Tibial artery (tissue), 4 donors: ENCODE measurements at regions not wholly inside any gene's neighbourhood (a gene's known extent, or its start where the extent isn't known, plus 50 kb on each side); places are given as distances from the start of the nearest gene placed in this dataset.
"Not testable (repeated sequence)": the region's sequence is repeated elsewhere in the genome, so short reads cannot be mapped to it uniquely, and the experiment has no call there.

ENCODE experiments used
- DNase-seq, 2 donors: peaks; one replicate each; pipeline ENCODE4 v3.0.0-alpha.2; 2019
- H3K27ac ChIP-seq, 2 donors: fragments of 200-600 bp; sonication (generic) in 1 of 2; 1 replicate in 1 of 2; 2 replicates in 1 of 2; pipeline ENCODE4 v1.5.1; 2018 to 2019; ENCODE audit warnings: mild to moderate bottlenecking in 1 of 2
- H3K27me3 ChIP-seq, 2 donors: fragments of 200-600 bp; sonication (generic) in 1 of 2; one replicate each; pipeline versions ENCODE4 v1.5.1 to v1.6.0; 2016 to 2019
- H3K36me3 ChIP-seq, 3 donors: fragments of 200-600 bp; sonication (generic) in 2 of 3; one replicate each; pipeline ENCODE4 v1.5.1; 2016 to 2019; ENCODE audit warnings: mild to moderate bottlenecking in 2 of 3
- H3K4me1 ChIP-seq, 4 donors: fragments of 200-600 bp; sonication (generic) in 2 of 4; 1 replicate in 3 of 4; 2 replicates in 1 of 4; pipeline ENCODE4 v1.5.1; 2016 to 2019
- H3K4me3 ChIP-seq, 2 donors: fragments of 200-600 bp; sonication (generic) in 1 of 2; 1 replicate in 1 of 2; 2 replicates in 1 of 2; pipeline ENCODE4 v1.5.1; 2018 to 2019; ENCODE audit warnings: mild to moderate bottlenecking in 2 of 2
- H3K9me3 ChIP-seq, 3 donors: fragments of 200-600 bp; sonication (generic) in 1 of 3; one replicate each; pipeline ENCODE4 v1.5.1; 2016 to 2019
- CTCF ChIP-seq, 2 experiments: fragments of 200-600 bp in 1 of 2; fragments of 450-650 bp in 1 of 2; IDR thresholded peaks; one replicate each; pipeline ENCODE4 v1.5.1; 2017 to 2019; ENCODE audit warnings: antibody characterized with exemption in 2 of 2, mild to moderate bottlenecking in 1 of 2, moderate library complexity in 1 of 2
- intact Hi-C: fragments of 100-400 bp; cut with DNase I; formaldehyde crosslinking; loops from one replicate; pipeline ENCODE4 v1.15.0; 2023; ENCODE audit warnings: low total_unique reads

DNA sequence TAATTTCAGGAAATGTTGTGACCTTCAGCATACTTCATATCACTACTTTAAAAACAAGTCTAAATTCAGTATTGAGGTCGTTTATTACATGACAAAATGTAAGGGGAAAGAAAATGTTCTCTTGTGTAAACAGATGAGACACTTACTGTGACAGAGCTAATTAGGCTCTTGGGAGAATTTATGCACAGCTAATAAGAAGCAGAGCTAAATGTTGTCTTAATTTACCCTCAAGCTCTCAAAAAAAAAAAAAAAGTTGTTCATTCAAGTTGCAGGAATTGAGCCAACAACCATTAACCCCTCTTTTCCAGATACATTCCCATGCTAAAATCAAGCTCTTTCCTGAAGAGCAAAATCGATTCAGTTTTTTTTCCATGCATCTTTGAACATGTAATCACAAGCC, 1419.4 kb downstream of the FSCB start:
- no peak for TF ChIP-seq CTCF (IDR thresholded peaks at IDR 0.05)
- H3K27ac ChIP-seq = no peak overlapping the region
- no peak overlapping the region for H3K4me3 ChIP-seq
- no peaks in the 10 kb centered on the region for H3K36me3 ChIP-seq
- intact Hi-C loops = no loop called here
- peaks cover 0 to 9% (median 0%) of the 10 kb centered on the region in 3 donors for H3K9me3 ChIP-seq
- no peaks in the 10 kb centered on the region for H3K27me3 ChIP-seq
- no peaks in the 10 kb centered on the region for H3K4me1 ChIP-seq
- no peak for DNase-seq

DNA sequence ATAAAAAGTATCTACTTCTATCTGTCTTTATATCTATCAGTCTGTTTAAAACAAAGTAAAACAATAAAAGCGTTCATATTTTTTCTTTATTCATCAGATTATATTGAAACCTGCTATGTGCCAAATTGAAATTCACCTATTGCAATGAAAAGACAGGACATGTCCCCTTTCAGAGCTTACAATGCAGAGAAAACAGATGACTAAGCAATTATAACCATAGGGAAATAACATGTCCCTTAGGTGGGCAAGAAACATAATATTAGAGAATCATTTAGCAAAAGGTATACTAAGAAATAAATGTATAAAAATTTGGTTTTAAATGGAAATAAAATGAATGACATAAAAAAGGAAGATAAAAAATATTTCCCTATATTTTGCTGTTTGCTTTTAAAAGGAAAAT, 1421.3 kb downstream of the FSCB start:
- intact Hi-C loops = no loop called here
- DNase-seq = no peak
- TF ChIP-seq CTCF (IDR thresholded peaks at IDR 0.05) = no peak

DNA sequence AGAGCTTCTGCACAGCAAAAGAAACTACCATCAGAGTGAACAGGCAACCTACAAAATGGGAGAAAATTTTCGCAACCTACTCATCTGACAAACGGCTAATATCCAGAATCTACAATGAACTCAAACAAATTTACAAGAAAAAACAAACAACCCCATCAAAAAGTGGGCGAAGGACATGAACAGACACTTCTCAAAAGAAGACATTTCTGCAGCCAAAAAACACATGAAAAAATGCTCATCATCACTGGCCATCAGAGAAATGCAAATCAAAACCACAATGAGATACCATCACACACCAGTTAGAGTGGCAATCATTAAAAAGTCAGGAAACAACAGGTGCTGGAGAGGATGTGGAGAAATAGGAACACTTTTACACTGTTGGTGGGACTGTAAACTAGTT, 1439.7 kb downstream of the FSCB start:
- DNase-seq, H3K36me3 ChIP-seq, H3K4me3 ChIP-seq, H3K4me1 ChIP-seq, H3K27ac ChIP-seq, H3K9me3 ChIP-seq, H3K27me3 ChIP-seq, intact Hi-C loops: not testable (repeated sequence)

More for the DNA sequence above, 1421.3 kb downstream of the FSCB start:
- Histone ChIP-seq H3K4me3 (no peak overlapping the region), H3K27me3 (no peaks in the 10 kb centered on the region), H3K9me3 (peaks cover 0 to 9% (median 0%) of the 10 kb centered on the region in 3 donors), H3K4me1 (no peaks in the 10 kb centered on the region), H3K27ac (no peak overlapping the region), H3K36me3 (no peaks in the 10 kb centered on the region)

GRCh38 chr14:43056106-43056505, 1449.4 kb downstream of the LRFN5 start:
- H3K9me3 ChIP-seq = no peaks in the 10 kb centered on the region
- no peak overlapping the region for H3K4me3 ChIP-seq
- H3K36me3 ChIP-seq = no peaks in the 10 kb centered on the region
- no peak for TF ChIP-seq CTCF (IDR thresholded peaks at IDR 0.05)
- H3K27me3 ChIP-seq = no peaks in the 10 kb centered on the region
- no peaks in the 10 kb centered on the region for H3K4me1 ChIP-seq
- intact Hi-C loops = no loop called here
- no peak for DNase-seq
- no peak overlapping the region for H3K27ac ChIP-seq

DNA sequence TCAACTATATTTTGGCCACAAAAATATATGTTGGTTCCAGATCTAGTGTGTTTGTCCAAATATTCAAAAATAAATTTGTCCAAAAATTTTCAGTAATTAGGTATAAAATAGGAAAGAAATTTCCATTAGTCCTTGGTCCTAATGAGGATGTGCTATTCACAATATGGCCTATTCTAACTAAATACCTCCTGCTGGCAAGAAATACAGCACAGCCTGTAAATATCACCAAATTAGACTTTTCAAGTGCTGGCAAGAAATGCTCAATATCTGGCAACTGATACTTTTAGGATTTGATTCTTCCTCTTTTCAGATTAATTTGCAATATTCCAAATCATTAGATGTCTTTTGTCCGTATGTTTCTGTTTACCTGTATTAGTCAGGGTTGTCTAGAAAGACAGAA, 1446.2 kb downstream of the LRFN5 start:
- no peaks in the 10 kb centered on the region for H3K4me1 ChIP-seq
- intact Hi-C loops = no loop called here
- H3K9me3 ChIP-seq = no peaks in the 10 kb centered on the region
- no peaks in the 10 kb centered on the region for H3K27me3 ChIP-seq
- no peak overlapping the region for H3K4me3 ChIP-seq
- no peaks in the 10 kb centered on the region for H3K36me3 ChIP-seq
- no peak overlapping the region for H3K27ac ChIP-seq
- no peak for TF ChIP-seq CTCF (IDR thresholded peaks at IDR 0.05)
- no peak for DNase-seq

DNA sequence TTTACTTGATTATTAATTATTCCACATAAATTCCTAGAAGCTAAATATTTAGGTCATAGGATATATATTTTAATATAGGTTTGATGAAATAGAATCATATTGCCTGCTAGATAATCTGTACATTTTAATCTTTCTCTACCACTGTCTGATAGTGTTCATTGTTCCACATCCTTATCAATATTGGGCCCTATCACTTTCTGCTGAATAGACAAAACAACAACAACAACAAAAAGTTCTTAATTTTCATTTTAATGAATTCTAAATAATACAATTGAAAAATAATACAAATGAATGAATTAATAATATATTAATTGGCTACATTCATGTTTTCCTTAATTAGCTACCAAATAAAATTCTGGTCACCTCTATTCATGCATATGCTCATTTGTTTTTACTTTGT, 1437.2 kb downstream of the LRFN5 start:
- intact Hi-C loops = no loop called here
- no peak for DNase-seq
- no peak for TF ChIP-seq CTCF (IDR thresholded peaks at IDR 0.05)
- Histone ChIP-seq H3K9me3 (no peaks in the 10 kb centered on the region), H3K27me3 (no peaks in the 10 kb centered on the region), H3K4me3 (no peak overlapping the region), H3K4me1 (no peaks in the 10 kb centered on the region), H3K27ac (no peak overlapping the region), H3K36me3 (no peaks in the 10 kb centered on the region)
